Osteocyte (in vitro differentiated cells): ENCODE measurements at regions not wholly inside any gene's neighbourhood (a gene's known extent, or its start where the extent isn't known, plus 50 kb on each side); places are given as distances from the start of the nearest gene placed in this dataset.

Experiments used
- DNase-seq: peaks from one replicate; pipeline ENCODE4 v3.0.0; 2021; ENCODE audit warnings: mixed read lengths; ENCODE audit not compliant: unreplicated experiment; ENCODE audit errors: extremely low spot score
- H3K27ac Mint-ChIP-seq: one replicate; pipeline ENCODE4 v1.8.0; 2021; ENCODE audit warnings: mild to moderate bottlenecking, mixed read lengths; ENCODE audit not compliant: unreplicated experiment
- H3K27me3 Mint-ChIP-seq: one replicate; pipeline ENCODE4 v1.8.0; 2021; ENCODE audit warnings: mixed read lengths; ENCODE audit not compliant: unreplicated experiment
- H3K36me3 Mint-ChIP-seq: one replicate; pipeline ENCODE4 v1.8.0; 2021; ENCODE audit warnings: mixed read lengths; ENCODE audit not compliant: unreplicated experiment
- H3K4me1 Mint-ChIP-seq: one replicate; pipeline ENCODE4 v1.8.0; 2021; ENCODE audit warnings: mixed read lengths; ENCODE audit not compliant: unreplicated experiment
- H3K4me3 Mint-ChIP-seq: one replicate; pipeline ENCODE4 v1.8.0; 2021; ENCODE audit warnings: mild to moderate bottlenecking, moderate library complexity, mixed read lengths; ENCODE audit not compliant: unreplicated experiment
- H3K9me3 Mint-ChIP-seq: one replicate; pipeline ENCODE4 v1.8.0; 2021; ENCODE audit warnings: mixed read lengths; ENCODE audit not compliant: unreplicated experiment
- CTCF ChIP-seq: fragments of 200-600 bp; sonication (generic); IDR thresholded peaks from 2 replicates; pipeline ENCODE4 v1.5.0; 2021; ENCODE audit warnings: antibody characterized with exemption, mild to moderate bottlenecking, moderate library complexity

DNA sequence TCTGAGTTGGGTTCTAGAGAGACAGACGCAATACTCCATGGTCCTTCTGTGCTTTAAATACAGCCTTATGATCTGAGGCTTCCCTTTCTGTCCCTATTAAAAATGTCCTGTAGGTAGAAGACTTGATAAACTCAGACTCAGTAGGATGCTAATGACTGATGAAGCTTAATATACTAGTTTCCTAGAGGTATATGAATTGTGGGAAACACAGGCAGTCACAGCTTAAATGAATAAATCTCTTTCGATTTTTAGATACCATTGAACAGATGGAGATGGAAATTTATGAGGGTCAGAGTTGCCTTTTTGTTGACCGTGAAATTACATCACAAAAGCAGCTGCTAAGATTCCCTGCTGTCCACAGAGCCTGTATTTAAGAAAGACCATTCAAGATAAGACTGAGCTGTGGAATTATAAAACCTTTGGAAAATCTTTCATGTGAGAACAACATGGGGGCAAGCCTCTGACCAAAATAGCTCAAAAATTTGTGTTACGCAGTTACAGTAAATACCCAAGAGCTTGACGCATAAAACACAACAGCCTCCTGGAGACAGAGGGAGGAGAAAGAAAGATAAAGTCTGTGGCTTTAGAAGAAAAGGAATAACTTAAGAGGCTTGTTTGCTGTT is 172.3 kb downstream of the AASDHPPT start:
- Mint-ChIP-seq H3K4me1 (no peaks in the 10 kb centered on the region), H3K9me3 (peaks cover 6% of the 10 kb centered on the region), H3K27ac (no peak overlapping the region), H3K4me3 (no peak overlapping the region), H3K36me3 (peaks cover 2% of the 10 kb centered on the region), H3K27me3 (peaks cover 13% of the 10 kb centered on the region)
- DNase-seq = no peak
- no peak for TF ChIP-seq CTCF

DNA sequence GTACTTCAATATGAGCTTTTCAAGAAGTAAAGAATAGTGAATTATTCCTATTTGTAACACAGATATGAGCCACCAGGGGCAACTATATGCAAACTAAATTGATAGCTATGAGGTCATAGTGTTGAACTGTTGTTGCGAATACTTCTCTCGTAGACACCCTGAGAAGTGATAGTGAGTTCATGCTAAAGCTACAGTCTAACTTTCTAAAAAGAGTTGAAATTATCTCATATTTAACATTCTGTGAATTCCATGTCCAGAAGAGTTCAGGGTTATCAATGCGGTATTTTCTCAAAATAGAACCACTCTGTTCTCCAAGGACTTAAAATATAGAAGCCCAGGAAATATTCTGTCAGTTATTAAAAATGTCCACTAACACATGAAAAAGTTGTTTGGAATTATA is 185.4 kb downstream of the AASDHPPT start:
- no peak overlapping the region for H3K27ac Mint-ChIP-seq

GRCh38 chr11:106263527-106263926 is 186.1 kb downstream of the AASDHPPT start:
- no peaks in the 10 kb centered on the region for H3K36me3 Mint-ChIP-seq
- peaks cover 3% of the 10 kb centered on the region for H3K4me1 Mint-ChIP-seq
- DNase-seq = no peak
- H3K27ac Mint-ChIP-seq = no peak overlapping the region
- H3K27me3 Mint-ChIP-seq = peaks cover 18% of the 10 kb centered on the region
- H3K4me3 Mint-ChIP-seq = no peak overlapping the region
- H3K9me3 Mint-ChIP-seq = peaks cover 8% of the 10 kb centered on the region
- TF ChIP-seq CTCF = no peak

More for the DNA sequence above, 185.4 kb downstream of the AASDHPPT start:
- Mint-ChIP-seq H3K36me3 (no peaks in the 10 kb centered on the region), H3K9me3 (peaks cover 4% of the 10 kb centered on the region), H3K4me1 (peaks cover 3% of the 10 kb centered on the region), H3K4me3 (no peak overlapping the region), H3K27me3 (peaks cover 16% of the 10 kb centered on the region)
- no peak for TF ChIP-seq CTCF
- DNase-seq = no peak

DNA sequence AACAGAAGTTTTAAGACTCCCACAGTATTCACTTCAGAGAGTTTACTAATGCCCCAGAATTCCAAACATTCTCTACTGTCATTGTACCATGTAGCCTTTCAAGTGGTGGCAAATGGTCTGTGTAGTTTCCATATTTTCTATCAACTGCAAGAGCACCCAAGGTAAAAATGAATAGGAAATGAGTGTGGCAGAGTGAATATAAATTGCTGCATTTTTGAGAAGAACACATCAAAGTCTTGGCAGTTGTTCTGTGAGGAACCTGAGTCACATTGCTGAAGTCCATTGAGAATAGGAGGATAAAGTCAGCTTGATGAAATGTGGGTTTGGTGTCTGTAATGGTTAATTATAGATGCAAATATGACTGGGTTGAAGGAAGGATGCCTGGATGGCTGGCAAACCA is 193.6 kb downstream of the AASDHPPT start:
- Mint-ChIP-seq H3K27me3 (peaks cover 27% of the 10 kb centered on the region), H3K4me3 (no peak overlapping the region), H3K27ac (no peak overlapping the region), H3K4me1 (peaks cover 2% of the 10 kb centered on the region), H3K9me3 (peaks cover 11% of the 10 kb centered on the region), H3K36me3 (peaks cover 2% of the 10 kb centered on the region)
- TF ChIP-seq CTCF = no peak
- DNase-seq = no peak

DNA sequence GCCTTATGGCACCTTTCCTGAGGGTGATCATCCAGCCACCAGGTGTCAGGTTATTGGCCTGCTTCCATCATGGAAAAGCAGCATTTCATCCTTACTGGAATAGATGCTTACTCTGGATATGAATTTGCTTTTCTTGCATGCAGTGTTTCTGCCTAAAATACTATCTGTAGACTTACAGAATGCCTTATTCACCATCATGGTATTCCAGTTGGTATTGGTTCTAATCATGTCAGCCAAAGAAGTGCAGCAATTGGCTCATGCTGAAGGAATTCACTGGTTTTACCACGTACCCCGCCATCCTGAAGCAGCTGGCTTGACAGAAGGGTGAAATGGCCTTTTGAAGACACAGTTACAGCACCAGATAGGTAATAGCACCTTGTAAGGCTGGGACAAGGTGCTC is 194.2 kb downstream of the AASDHPPT start:
- no peak for DNase-seq
- H3K27me3 Mint-ChIP-seq = peaks cover 27% of the 10 kb centered on the region
- TF ChIP-seq CTCF = no peak
- no peak overlapping the region for H3K27ac Mint-ChIP-seq
- H3K9me3 Mint-ChIP-seq = peaks cover 11% of the 10 kb centered on the region
- peaks cover 2% of the 10 kb centered on the region for H3K36me3 Mint-ChIP-seq
- H3K4me3 Mint-ChIP-seq = no peak overlapping the region
- H3K4me1 Mint-ChIP-seq = peaks cover 8% of the 10 kb centered on the region
